Activated naive CD4-positive, alpha-beta T cell treated with anti-CD3 and anti-CD28 coated beads for 36 hours (primary cell): ENCODE measurements at regions not wholly inside any gene's neighbourhood (a gene's known extent, or its start where the extent isn't known, plus 50 kb on each side); places are given as distances from the start of the nearest gene placed in this dataset.
"Not testable (repeated sequence)": the region's sequence is repeated elsewhere in the genome, so short reads cannot be mapped to it uniquely, and the experiment has no call there.

Experiments used
- CTCF ChIA-PET: fragments of 350-600 bp; sonication (Branson Sonifier 250); formaldehyde crosslinking; loops from one replicate; lab custom pipeline; 2021; ENCODE audit warnings: antibody characterized with exemption; lab: Charles Lee
- DNase-seq: peaks from one replicate; pipeline ENCODE4 v3.0.0-alpha.2; 2020
- H3K27ac Mint-ChIP-seq: one replicate; pipeline ENCODE4 v1.8.0; 2021; ENCODE audit warnings: mild to moderate bottlenecking, mixed read lengths
- H3K27me3 Mint-ChIP-seq: one replicate; pipeline ENCODE4 v1.8.0; 2021; ENCODE audit warnings: low read depth, mixed read lengths
- H3K36me3 Mint-ChIP-seq: one replicate; pipeline ENCODE4 v1.8.0; 2021; ENCODE audit warnings: low read depth, mixed read lengths
- H3K4me1 Mint-ChIP-seq: one replicate; pipeline ENCODE4 v1.8.0; 2021; ENCODE audit warnings: low read depth, mixed read lengths
- H3K4me3 Mint-ChIP-seq: one replicate; pipeline ENCODE4 v1.8.0; 2021; ENCODE audit warnings: mild to moderate bottlenecking, moderate library complexity, mixed read lengths
- H3K9me3 Mint-ChIP-seq: one replicate; pipeline ENCODE4 v1.8.0; 2021; ENCODE audit warnings: mixed read lengths
- intact Hi-C: fragments of 100-400 bp; cut with micrococcal nuclease; formaldehyde crosslinking; loops from one replicate; pipeline ENCODE4 v1.15.1; 2023

DNA sequence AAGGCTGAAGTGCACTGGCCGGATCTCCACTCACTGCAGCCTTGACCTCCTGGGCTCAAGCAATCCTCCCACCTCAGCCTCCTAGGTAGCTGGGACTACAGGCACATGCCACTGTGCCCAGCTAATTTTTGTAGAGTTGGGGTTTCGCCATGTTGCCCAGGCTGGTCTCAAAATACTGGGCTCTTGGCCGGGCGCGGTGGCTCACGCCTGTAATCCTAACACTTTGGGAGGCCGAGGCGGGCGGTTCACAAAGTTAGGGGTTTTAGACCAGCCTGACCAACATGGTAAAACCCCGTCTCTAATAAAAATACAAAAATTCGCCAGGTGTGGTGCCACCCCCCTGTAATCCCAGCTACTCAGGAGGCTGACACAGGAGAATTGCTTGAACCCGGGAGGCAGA is 210.2 kb upstream of the ANKRD50 start:
- H3K4me1 Mint-ChIP-seq, H3K27me3 Mint-ChIP-seq, H3K4me3 Mint-ChIP-seq, intact Hi-C loops, H3K27ac Mint-ChIP-seq, CTCF ChIA-PET, H3K36me3 Mint-ChIP-seq, H3K9me3 Mint-ChIP-seq, DNase-seq: not testable (repeated sequence)

DNA sequence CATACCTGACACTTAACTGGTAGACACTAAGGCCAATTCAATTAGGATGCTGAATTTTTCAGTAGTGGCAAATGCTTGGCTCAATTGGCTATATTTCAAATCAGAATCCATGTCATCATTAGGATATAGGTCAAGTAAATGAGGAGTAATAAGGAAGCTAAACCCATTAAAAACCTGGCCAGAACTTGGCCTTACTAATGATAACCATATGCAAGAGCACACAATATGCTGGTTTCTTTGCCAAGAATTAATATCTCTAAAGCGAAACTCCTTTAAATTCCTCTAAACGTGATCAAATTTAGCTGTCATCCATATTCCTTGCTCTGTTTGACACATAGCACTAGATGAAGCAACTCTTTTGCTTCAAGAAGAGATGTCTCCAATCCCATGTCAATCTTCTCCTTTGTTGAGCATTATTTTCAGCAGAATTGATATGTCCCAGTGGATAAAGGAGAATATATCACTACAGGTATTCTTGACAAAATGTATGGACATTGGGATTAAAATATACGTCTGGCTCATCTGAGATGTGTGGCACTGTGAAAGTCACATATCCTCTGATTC is 206.1 kb upstream of the ANKRD50 start:
- Mint-ChIP-seq H3K36me3 (no peaks in the 10 kb centered on the region), H3K9me3 (peaks cover 3% of the 10 kb centered on the region), H3K4me1 (no peaks in the 10 kb centered on the region), H3K27me3 (no peaks in the 10 kb centered on the region), H3K4me3 (no peak overlapping the region), H3K27ac (no peak overlapping the region)
- intact Hi-C loops, result no loop called here
- no peak for DNase-seq
- CTCF ChIA-PET, result no interaction called here

DNA sequence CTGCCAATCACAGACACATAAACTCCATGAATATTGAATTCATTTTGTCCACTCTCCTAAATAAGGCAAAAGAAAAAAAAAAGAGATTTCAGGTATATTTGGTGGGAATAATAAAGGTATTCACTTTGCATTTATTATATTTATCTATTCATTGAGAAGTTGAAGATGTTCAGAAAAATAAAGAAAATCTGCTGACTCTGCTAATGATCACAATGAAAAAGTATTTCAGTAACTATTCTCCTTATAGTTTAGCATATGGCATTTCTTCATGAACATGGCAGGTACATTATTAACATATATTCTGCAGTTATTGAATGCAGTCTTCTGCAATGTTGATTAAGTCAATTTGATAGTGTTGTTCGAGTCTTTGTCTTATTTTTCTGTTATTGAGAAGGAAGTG is 202.5 kb upstream of the ANKRD50 start:
- H3K27me3 Mint-ChIP-seq, result no peaks in the 10 kb centered on the region
- no peak overlapping the region for H3K4me3 Mint-ChIP-seq
- no peaks in the 10 kb centered on the region for H3K36me3 Mint-ChIP-seq
- intact Hi-C loops, result no loop called here
- CTCF ChIA-PET, result no interaction called here
- peaks cover 7% of the 10 kb centered on the region for H3K9me3 Mint-ChIP-seq
- H3K4me1 Mint-ChIP-seq, result no peaks in the 10 kb centered on the region
- H3K27ac Mint-ChIP-seq, result no peak overlapping the region
- DNase-seq, result no peak

DNA sequence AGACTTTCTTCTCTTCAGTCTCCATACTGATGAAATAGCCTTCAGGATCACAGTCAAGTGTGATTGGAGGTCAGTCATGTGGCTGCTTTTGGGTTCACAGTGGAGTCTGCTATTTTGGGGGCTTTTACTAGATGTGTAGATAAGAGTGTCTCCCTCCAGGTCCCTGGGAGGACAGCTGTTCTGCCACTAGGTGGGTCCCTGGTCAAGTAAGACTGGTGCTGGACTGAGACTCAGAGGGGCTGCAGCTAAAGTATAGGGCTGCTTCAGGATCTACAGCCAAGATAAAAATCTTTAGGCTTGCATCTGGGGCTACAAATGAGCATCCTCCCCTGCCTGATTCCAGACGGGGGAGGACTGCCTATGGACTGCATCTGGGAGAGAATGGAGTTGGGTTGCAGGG is 200.7 kb upstream of the ANKRD50 start:
- no peak for DNase-seq
- no peak overlapping the region for H3K4me3 Mint-ChIP-seq
- H3K27ac Mint-ChIP-seq, result no peak overlapping the region
- intact Hi-C loops, result no loop called here
- no peaks in the 10 kb centered on the region for H3K36me3 Mint-ChIP-seq
- CTCF ChIA-PET, result no interaction called here
- no peaks in the 10 kb centered on the region for H3K4me1 Mint-ChIP-seq
- H3K9me3 Mint-ChIP-seq, result peaks cover 7% of the 10 kb centered on the region
- no peaks in the 10 kb centered on the region for H3K27me3 Mint-ChIP-seq

DNA sequence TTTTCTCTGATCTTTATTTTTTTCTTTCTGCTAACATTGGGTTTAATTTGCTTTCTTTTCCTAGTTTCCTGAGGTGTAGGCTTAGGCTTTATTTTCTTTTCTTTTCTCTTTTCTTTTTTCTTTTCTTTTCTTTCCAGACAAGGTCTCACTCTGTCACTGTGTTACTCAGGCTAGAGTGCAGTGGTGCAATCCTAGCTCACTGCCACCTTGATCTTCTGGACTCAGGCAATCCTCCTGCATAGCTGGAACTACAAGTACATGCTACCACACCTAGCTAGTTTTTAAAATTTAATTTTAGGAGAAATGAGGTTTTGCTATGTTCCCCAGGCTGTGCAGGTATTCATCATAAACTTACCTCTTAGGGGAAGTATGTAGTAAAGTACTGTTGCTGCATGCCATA is 197.8 kb upstream of the ANKRD50 start:
- intact Hi-C loops, result no loop called here
- H3K36me3 Mint-ChIP-seq, result no peaks in the 10 kb centered on the region
- DNase-seq, result no peak
- H3K27me3 Mint-ChIP-seq, result no peaks in the 10 kb centered on the region
- H3K4me3 Mint-ChIP-seq, result no peak overlapping the region
- no peaks in the 10 kb centered on the region for H3K4me1 Mint-ChIP-seq
- peaks cover 7% of the 10 kb centered on the region for H3K9me3 Mint-ChIP-seq
- CTCF ChIA-PET, result no interaction called here
- H3K27ac Mint-ChIP-seq, result no peak overlapping the region

DNA sequence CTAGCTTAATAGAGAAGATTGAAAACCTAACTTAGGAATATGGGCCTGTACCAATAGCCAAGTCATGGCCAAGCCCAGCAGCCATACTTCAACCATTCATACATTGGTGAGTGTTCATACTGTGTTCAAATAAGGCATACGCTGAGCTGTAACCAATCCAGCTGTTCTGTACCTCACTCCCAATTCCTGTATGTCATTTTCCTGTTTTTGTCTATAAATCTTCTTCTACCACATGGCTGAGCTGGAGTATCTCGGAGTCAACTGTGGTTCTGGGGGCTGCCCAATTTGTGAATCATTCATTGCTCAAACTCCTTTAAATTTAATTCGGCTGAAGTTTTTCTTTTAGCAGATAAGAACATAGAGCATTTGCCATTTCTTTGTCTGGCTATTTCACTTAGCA is 195.3 kb upstream of the ANKRD50 start:
- Mint-ChIP-seq H3K36me3 (no peaks in the 10 kb centered on the region), H3K4me1 (no peaks in the 10 kb centered on the region), H3K27ac (no peak overlapping the region), H3K4me3 (no peak overlapping the region), H3K9me3 (no peaks in the 10 kb centered on the region), H3K27me3 (no peaks in the 10 kb centered on the region)
- no peak for DNase-seq
- CTCF ChIA-PET, result no interaction called here
- intact Hi-C loops, result no loop called here

DNA sequence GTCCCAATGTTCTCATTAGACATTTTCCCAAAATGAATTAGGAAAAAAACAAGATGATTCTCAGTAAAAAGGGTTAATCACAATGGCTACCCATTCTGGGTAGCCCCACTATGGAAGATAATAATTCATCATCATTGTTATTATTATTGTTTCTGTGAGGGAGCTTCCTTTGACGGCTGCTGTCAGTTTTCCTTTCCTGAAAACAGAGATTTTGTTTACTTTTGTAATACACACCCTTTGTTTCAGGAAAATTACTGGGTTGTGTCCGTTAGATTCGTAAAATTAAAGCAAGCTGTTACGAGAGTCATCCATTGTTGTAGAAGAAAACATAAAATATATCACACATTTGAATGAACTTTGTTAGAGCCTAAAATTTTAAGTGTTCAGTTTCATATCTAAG is 192.9 kb upstream of the ANKRD50 start:
- Mint-ChIP-seq H3K4me3 (no peak overlapping the region), H3K4me1 (no peaks in the 10 kb centered on the region), H3K9me3 (no peaks in the 10 kb centered on the region), H3K27me3 (no peaks in the 10 kb centered on the region), H3K27ac (no peak overlapping the region), H3K36me3 (no peaks in the 10 kb centered on the region)
- CTCF ChIA-PET, result no interaction called here
- no peak for DNase-seq
- intact Hi-C loops, result no loop called here

DNA sequence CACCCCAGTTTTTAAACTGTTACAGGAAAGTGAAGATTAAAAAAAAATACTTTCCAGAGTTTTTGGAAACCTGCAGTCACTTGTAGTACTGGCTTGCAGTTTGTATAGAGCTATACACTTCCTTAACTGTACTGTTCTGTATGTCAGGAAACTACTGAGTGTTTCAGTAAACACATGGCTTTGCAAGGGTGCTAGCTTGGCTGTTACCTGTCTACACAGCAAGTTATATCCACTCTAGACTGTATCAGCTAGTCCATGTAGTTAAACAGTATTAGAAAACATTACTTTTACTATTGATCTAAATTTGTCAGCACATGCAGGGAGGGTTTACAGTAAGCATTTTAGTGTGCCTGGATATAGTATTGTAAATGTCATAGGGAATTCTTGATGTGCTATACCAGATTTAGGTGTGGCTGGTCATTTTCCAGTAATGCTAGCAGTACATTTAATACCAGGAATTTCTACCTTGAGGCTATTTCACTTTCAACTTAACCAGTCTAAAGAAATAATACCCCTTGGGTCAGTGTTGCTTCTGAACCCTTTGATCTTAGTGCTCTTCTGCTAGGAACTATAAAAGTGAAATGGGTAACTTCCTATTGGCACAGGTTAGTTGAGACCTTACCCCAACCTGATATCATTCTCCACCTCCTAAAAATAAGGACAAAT is 192.3 kb upstream of the ANKRD50 start:
- CTCF ChIA-PET, result no interaction called here
- Mint-ChIP-seq H3K27ac (no peak overlapping the region), H3K4me3 (no peak overlapping the region), H3K27me3 (no peaks in the 10 kb centered on the region), H3K9me3 (no peaks in the 10 kb centered on the region), H3K36me3 (no peaks in the 10 kb centered on the region), H3K4me1 (no peaks in the 10 kb centered on the region)
- intact Hi-C loops, result no loop called here
- no peak for DNase-seq

DNA sequence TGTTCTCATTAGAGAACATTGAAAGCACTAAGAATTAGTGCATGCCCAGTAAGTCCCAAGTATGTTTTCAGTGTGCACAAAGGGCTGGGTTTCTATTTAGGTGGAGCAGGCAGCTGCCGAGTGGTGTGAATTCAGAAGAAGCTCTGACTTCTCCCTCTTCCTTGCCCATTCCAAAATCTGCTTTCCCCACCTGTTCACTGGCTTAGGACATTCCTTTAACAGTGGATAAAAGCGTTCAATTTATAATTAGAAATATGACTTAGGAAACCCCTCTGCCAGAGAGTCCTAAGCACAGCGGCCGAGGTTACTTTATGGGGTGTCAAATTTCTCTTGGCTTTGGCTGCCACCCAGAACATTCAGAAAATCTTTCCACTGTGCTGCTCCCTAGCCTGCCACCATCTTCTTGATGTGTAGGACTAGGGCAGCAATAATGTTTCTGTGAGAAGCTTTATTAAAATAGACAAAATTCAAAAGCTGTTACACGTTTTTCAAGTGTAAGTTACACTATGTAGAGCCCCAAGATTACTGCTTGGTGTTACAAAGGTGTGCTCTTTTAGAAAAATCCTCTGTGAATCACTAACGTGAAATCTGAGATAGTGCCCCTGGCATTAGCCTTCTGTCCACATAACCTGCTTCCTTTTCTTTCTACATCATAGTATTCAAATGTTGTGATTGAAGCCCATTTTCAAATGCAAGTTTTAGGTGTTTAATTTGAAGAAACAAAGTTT is 191.6 kb upstream of the ANKRD50 start:
- Mint-ChIP-seq H3K4me3 (no peak overlapping the region), H3K4me1 (no peaks in the 10 kb centered on the region), H3K27ac (no peak overlapping the region), H3K36me3 (no peaks in the 10 kb centered on the region), H3K9me3 (no peaks in the 10 kb centered on the region), H3K27me3 (no peaks in the 10 kb centered on the region)
- no peak for DNase-seq
- intact Hi-C loops, result no loop called here
- CTCF ChIA-PET, result no interaction called here

DNA sequence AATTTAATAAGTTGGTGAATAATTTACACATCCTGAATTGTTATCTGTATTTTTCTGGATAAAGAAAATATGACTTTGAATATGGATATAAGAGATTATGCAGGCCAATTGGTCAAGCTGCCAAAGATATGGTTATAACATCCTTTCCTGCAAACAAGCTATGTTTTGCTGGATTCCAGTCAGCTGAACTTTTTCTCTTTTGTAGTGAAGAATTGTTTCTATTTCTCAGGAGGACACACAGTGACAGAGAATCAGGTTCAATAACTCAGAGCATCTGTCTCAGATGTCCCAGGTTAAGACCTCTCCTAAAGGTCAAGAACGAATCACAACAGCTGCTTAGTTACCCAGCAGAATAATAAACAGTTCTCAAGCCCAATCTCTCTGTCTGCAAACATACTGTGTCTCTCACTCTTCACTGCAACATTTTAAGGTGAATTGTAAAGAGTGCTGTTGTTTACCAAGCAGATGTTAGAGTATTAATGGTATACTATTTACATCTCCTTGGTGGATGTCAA is 189.5 kb upstream of the ANKRD50 start:
- CTCF ChIA-PET, result no interaction called here
- no peaks in the 10 kb centered on the region for H3K27me3 Mint-ChIP-seq
- H3K9me3 Mint-ChIP-seq, result peaks cover 4% of the 10 kb centered on the region
- H3K4me3 Mint-ChIP-seq, result no peak overlapping the region
- intact Hi-C loops, result no loop called here
- no peaks in the 10 kb centered on the region for H3K4me1 Mint-ChIP-seq
- no peaks in the 10 kb centered on the region for H3K36me3 Mint-ChIP-seq
- H3K27ac Mint-ChIP-seq, result no peak overlapping the region
- no peak for DNase-seq

DNA sequence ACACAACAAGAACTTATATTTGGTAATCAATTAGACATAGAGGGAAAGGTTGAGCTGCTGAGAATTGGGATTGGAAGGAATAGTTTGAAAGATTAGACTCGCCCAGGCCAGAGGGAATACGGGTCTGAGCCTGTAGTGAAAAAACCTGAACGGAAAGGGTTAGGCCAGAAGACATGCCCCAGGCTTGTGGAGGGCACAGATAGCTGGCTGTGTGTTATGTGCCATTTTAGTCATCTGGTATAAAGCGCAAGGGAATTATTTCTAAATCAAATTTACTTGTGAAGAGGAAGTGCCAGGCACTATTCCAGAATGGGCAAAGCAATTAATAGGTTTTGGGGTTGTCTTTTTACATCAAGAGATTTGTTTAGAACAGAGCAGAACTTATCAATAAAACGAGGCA is 187.5 kb upstream of the ANKRD50 start:
- Mint-ChIP-seq H3K4me1 (no peaks in the 10 kb centered on the region), H3K27me3 (no peaks in the 10 kb centered on the region), H3K36me3 (no peaks in the 10 kb centered on the region), H3K4me3 (no peak overlapping the region), H3K9me3 (peaks cover 4% of the 10 kb centered on the region), H3K27ac (no peak overlapping the region)
- DNase-seq, result no peak
- CTCF ChIA-PET, result no interaction called here
- intact Hi-C loops, result no loop called here

DNA sequence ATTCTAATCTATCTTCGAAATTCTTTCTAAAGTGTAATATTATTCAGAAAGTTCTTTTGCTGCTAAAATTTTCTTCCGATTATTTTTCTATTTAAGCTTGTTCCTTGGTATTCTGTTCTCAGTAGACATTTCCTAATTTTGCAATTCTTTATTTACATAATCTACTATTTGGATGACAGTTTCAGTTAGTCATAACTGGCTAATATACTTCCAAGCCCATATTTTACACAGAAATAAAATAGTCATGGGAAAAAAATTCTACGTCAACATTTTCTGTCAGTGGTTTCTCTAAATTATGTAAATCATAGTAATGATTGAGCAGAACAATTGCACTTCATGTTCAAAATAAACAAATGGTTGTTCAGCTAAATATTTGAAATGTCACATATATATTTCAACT is 178.0 kb upstream of the ANKRD50 start:
- no peaks in the 10 kb centered on the region for H3K36me3 Mint-ChIP-seq
- H3K4me3 Mint-ChIP-seq, result no peak overlapping the region
- no peaks in the 10 kb centered on the region for H3K9me3 Mint-ChIP-seq
- intact Hi-C loops, result no loop called here
- no peaks in the 10 kb centered on the region for H3K27me3 Mint-ChIP-seq
- H3K27ac Mint-ChIP-seq, result no peak overlapping the region
- CTCF ChIA-PET, result no interaction called here
- no peak for DNase-seq
- no peaks in the 10 kb centered on the region for H3K4me1 Mint-ChIP-seq

DNA sequence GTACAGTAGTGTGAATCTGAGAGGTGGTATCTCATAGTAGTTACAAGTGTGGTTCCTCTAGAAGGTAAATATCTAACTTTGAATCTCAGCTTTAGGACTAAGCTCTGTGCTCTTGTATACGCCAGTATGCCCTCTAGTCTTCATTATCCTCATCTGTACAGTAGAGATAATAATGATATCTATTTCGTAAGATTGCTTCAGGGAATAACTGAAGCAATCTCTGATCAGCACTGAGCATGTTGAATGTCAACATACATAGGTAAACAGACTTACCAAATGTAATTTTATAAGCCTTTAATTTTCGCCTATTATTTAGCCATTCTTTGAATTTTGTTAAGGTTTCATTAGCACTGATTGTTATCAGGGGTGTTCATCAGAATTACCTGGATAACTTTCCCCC is 175.2 kb upstream of the ANKRD50 start:
- Mint-ChIP-seq H3K4me3 (no peak overlapping the region), H3K9me3 (no peaks in the 10 kb centered on the region), H3K36me3 (no peaks in the 10 kb centered on the region), H3K27me3 (no peaks in the 10 kb centered on the region), H3K27ac (no peak overlapping the region), H3K4me1 (no peaks in the 10 kb centered on the region)
- intact Hi-C loops, result no loop called here
- CTCF ChIA-PET, result no interaction called here
- no peak for DNase-seq
